ENCODE measurements at regions not wholly inside any gene's neighbourhood (a gene's known extent, or its start where the extent isn't known, plus 50 kb on each side); places are given as distances from the start of the nearest gene placed in this dataset.
"Not testable (repeated sequence)": the region's sequence is repeated elsewhere in the genome, so short reads cannot be mapped to it uniquely, and the experiment has no call there.

GRCh38 chr6:6483733-6484132 lies 104.8 kb upstream of the LY86 start:
- DNase-seq, result no peak

DNA sequence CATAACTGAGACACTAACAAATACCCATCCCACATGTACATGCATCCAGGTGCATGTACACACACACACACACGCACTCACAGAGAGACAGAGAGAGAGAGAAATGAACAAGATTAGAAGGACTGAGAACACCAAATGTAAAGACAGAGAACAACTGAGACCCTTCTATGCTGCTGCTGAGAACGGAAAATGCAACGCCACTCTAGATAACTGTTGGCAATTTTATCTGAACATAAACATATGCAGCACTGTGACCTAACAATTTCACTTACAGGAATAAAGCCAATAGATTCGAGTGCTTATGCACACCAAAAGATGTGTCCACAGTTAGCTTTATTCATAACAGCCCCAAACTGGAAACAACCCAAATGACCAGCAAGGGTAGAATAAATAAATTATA lies 103.8 kb upstream of the LY86 start:
- DNase-seq, result no peak

- no peak for DNase-seq
Observed at GRCh38 chr6:6486595-6486994, 101.9 kb upstream of the LY86 start.

DNA sequence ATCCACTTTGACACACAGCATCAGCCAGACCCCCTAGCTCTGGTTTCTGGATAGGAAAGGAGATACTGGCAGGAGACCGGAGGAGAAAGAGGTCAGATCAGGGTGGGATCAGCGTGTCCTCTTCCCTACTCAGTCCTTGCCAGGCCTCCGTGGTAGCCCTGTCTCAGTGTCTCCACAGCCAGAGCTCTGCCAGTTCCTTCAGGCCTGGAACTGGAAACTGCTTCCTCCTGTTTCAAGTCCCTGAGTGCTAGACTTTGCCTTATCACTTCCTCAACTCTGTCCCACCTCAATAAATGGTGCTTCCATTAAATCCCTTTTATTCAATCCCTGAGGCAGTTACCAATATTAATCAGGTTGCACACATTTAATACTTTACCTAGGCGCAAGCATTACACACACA lies 96.8 kb upstream of the LY86 start:
- DNase-seq, result no peak

GRCh38 chr6:6492675-6493074 lies 95.8 kb upstream of the LY86 start:
- no peak for DNase-seq

- DNase-seq, result not testable (repeated sequence)
Observed at GRCh38 chr6:6494139-6494538, 94.4 kb upstream of the LY86 start.

- DNase-seq, result peak; percentile 79 to 86
Observed at GRCh38 chr6:6494677-6495076, 93.8 kb upstream of the LY86 start.

- no peak for DNase-seq
Observed at GRCh38 chr6:6495851-6496250, 92.7 kb upstream of the LY86 start.

DNA sequence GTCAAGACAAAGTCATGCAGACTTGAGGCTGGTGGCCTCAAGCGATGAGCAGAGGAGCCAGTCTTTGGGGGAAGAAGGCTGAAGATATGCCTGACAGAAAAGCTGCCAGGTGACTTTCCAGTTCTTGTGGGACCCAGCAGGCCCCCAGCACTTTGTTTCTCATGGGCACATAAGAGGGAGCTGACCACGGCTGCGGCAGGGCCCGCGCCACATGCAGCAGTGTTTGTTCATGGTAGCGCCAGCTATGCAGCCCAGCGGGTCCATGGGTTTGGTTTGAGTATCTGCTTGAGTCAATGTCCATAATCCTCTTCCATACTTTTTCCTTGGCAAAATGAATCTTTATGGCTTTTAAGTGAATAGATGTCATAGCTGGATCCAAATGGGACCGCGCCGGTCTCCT lies 91.0 kb upstream of the LY86 start:
- no peak for DNase-seq

DNA sequence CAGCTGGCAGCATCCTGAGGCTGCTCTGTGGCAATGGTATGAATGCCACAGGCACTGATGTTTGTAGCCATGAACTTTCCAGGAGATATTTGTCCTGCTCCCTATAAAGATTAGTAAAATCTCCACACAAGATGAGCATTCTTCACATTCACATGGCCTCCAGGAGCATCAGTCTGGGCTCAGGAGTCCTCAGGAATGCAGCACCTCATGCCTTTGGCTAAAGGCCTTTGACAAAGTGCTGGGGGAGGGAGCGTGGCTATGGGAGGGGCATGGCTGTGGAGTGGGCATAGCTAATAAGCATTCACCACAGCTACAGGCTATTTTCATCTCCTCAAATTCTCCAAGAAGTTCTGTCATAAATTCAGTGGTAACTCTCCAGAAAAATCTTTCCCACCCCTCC lies 90.5 kb upstream of the LY86 start:
- DNase-seq, result no peak

- DNase-seq, result peak; percentile 26 to 37
Observed at GRCh38 chr6:6503191-6503590, 85.3 kb upstream of the LY86 start.

DNA sequence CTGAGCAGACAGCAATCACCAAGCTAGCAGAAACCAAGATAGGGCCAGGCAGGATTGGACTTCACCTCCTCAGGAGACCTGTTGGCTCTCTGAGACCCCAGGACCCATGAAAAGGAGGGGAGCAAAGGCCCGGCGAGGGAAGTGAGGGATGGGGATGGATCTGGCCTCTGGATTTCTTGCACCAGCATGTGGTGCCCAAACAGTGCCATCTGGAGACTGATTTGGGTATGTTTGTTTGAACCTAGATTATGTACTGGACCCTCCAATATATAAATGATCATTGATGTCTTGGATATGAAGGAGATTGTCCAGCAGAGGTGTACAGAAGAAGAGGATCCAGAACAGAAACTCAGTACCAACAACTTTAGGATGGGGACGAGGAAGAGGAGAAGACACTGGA lies 83.4 kb upstream of the LY86 start:
- peak; percentile 12 to 45 for DNase-seq

GRCh38 chr6:6508643-6509042 lies 79.9 kb upstream of the LY86 start:
- DNase-seq, result no peak

- no peak for DNase-seq
Observed at GRCh38 chr6:6509284-6509683, 79.2 kb upstream of the LY86 start.

DNA sequence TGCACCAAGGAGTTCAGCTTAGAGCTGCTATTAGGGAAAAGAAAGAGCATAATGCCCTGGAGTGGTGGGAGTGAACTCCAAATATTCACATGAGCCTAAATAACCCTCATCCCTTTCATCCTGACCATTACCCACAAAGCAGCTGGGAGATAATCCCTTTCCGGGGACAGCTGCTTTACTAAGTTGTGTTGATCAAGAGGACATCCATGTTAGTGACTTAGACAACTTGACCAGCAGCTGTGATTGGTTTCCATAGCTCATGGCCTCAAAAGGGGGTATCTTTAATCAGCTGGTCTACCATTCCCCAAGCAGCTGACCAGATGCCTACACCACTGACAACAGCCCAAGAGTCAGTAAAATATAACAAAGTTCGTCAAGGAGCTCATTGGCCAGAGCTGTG lies 75.8 kb upstream of the LY86 start:
- no peak for DNase-seq

DNA sequence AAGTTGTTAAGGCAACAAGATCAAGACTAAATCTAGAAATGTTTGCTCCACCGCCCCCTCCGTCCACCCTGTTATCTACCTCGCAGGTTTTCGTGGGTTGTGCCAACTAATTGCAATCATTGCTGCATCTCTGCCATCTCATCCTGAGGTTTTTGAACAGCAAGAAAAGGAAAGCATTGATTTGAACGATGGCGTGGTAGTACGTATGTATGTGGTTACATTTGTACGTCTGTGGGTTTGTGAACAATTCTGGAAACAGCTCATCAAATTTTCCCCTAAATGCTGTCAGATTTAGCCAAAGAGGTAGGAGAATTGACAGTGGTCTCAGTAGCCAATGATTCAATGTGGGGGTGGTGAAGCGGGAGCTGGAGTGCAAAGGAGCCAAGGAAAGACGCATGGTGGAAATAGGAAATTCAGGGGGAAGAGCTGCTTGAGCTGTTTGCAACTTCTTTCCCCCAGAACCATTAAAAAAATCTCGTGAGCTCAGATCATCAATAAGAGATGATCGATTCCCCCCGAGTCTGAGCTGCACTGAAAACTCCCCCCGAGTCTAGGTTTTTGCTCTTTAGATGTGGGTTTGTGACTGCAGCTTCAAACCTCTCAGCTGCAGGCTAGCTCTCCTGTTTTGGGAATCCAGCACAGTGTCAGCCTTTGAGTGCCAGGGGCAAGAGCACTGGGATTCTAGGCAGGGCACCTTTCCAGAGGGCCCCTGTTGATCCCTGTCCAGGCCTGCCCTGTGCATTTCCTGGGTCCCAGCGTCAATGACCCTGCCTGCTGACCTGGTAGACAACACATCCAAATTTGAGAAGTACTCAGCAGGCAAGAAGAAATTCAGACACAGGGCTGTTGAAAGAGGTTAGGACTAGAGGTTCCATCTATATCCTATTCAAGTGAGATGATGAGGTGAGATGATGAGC lies 72.6 kb upstream of the LY86 start:
- no peak for DNase-seq

DNA sequence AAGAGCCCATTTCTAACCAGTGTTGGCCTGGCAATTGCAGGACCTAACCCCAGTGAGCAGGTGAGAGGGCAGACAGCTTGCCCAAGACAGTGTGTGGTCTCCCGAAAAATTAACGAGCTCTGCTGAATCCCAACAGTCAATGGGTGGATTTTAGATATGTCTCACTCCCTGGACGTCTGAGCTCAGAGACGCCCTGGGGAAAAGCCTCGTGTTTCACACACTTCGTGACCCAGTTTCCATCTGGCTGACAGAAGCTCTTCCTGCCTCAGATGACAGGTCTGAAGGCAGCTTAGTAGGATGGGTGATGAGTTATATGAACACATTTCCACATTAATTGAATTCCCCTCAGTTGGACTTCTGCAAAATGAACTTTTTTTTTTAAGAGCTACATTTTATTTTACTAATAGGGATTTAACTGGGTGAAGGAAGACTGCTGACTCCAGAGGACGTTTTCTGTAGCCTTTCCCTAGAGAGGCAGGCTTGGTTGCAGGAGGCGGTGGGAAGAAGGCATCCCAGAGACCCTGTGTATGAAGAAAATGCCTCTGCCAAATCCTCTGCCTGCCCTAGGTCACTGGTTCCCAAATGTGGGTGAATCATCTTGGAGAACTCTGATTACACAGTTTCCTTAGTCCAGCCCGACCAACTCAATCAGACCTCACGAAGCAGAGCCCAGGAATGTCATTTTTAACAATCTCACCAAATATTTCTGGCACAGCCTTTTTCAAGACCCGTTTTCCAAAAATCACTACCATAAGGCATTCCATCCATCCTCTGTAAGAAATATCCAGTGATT lies 71.7 kb upstream of the LY86 start:
- no peak for DNase-seq

GRCh38 chr6:6518631-6519427 lies 69.7 kb upstream of the LY86 start:
- no peak for DNase-seq

DNA sequence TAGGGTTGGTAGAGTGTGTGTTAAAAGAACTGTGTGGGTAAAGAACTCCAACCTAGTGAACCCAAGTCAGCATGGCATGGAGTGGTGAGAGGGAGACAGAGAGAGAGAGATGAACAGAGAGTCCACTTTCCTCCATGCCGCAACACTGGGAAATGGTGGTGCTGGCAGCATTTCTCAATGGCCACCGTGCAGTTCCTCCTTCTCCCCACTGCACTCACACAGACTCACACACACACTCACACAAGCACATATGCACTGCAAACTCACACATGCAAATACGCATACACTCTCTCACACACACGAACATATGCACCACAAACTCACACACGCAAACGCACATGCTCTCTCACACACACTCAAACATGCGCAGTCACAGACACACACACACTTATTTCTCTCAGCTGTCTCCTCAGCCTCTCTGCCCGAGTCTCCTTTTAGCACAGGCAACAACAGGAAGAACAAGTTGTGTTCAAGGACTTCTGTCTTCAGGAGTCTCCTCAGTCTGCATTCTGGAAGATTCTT lies 66.5 kb upstream of the LY86 start:
- DNase-seq, result no peak

DNA sequence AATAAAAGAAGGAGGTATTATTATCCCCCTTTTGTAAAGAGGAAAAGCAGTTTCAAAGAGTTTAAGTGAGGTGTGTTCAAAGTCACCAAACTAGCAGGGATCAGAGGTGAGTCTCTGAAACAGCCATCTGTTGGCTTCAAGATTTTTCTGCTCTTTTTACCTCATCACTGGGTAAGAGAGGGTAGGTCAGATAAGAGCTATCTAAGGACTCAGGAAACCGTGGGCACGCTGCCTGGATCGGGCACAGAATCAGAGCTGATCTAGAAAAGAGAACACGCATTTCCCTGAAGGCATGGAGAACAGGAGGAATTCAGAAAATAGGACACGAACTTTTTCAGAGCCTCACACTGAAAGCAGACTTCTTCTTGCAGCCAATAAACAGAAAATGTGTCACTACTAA lies 65.8 kb upstream of the LY86 start:
- DNase-seq, result no peak

DNA sequence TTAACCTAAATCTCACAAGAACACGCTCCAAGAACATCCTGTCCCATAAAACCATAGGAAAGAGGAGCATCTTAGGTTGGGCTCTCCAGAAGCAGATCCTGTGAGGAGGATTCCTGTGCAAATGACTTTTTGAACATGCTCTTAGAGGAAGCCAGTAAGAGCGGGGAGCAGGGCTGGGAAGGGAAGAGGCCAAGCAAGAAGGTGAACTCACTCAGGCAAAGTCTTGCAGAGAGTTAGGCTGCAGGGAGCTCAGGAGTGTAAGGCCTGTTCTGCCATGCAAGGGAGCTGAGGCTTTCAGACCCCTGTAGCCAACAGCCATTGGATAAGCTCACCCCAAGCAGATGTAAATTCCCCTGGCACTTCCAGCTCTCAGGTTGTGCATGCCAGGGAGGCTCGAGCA lies 63.6 kb upstream of the LY86 start:
- DNase-seq, result no peak

- DNase-seq, result no peak
Observed at GRCh38 chr6:6525933-6526332, 62.6 kb upstream of the LY86 start.

- DNase-seq, result no peak
Observed at GRCh38 chr6:6529275-6529674, 59.2 kb upstream of the LY86 start.
